NCI-H187 (cell line): ENCODE measurements at regions not wholly inside any gene's neighbourhood (a gene's known extent, or its start where the extent isn't known, plus 50 kb on each side); places are given as distances from the start of the nearest gene placed in this dataset.
A peak's percentile ranks its signal among the peaks of the same experiment; 100 is the strongest.

Experiments used
- DNase-seq, 2 experiments: peaks; one replicate each; lab custom pipeline; 2025; lab: John Stamatoyannopoulos, UW

- peak in 1 of 2 experiments; percentile 1 for DNase-seq
Observed at GRCh38 chr10:10956681-10957542, 60.8 kb upstream of the CELF2 start.

- DNase-seq = no peak
Observed at GRCh38 chr10:10958041-10958440, 59.6 kb upstream of the CELF2 start.

- DNase-seq = no peak
Observed at GRCh38 chr10:10959666-10960065, 58.0 kb upstream of the CELF2 start.

GRCh38 chr10:10960534-10960933 lies 57.1 kb upstream of the CELF2 start:
- no peak for DNase-seq

GRCh38 chr10:10961072-10961471 lies 56.6 kb upstream of the CELF2 start:
- no peak for DNase-seq

- no peak for DNase-seq
Observed at GRCh38 chr10:10967029-10967428, 50.6 kb upstream of the CELF2 start.

GRCh38 chr10:10967581-10968256 lies 50.0 kb upstream of the CELF2 start:
- no peak for DNase-seq
